ENCODE measurements at regions not wholly inside any gene's neighbourhood (a gene's known extent, or its start where the extent isn't known, plus 50 kb on each side); places are given as distances from the start of the nearest gene placed in this dataset.

- Mint-ChIP-seq H3K27me3 (ENCODE audit: low read depth) (no peaks in the 10 kb centered on the region), H3K36me3 (ENCODE audit: low read depth) (no peaks in the 10 kb centered on the region)
- no peak for DNase-seq (ENCODE audit: low spot score)
Observed at GRCh38 chr5:3384531-3384930, 211.1 kb upstream of the IRX1 start.

GRCh38 chr5:3382782-3383181 is 212.8 kb upstream of the IRX1 start:
- Mint-ChIP-seq H3K27me3 (ENCODE audit: low read depth) (no peaks in the 10 kb centered on the region), H3K9me3 (peaks cover 38% of the 10 kb centered on the region), H3K27ac (no peak overlapping the region), H3K4me1 (ENCODE audit: low read depth) (no peaks in the 10 kb centered on the region), H3K36me3 (ENCODE audit: low read depth) (no peaks in the 10 kb centered on the region), H3K4me3 (ENCODE audit: low read depth) (no peak overlapping the region)
- DNase-seq (ENCODE audit: low spot score) = no peak
- intact Hi-C loops (cut with micrococcal nuclease) = no loop called here

More at GRCh38 chr5:3384531-3384930, 211.1 kb upstream of the IRX1 start:
- H3K27ac Mint-ChIP-seq = no peak overlapping the region
- H3K4me1 Mint-ChIP-seq (ENCODE audit: low read depth) = no peaks in the 10 kb centered on the region
- intact Hi-C loops (cut with micrococcal nuclease) = no loop called here
- H3K4me3 Mint-ChIP-seq (ENCODE audit: low read depth) = no peak overlapping the region
- H3K9me3 Mint-ChIP-seq = peaks cover 29% of the 10 kb centered on the region

GRCh38 chr5:3382151-3382550 is 213.5 kb upstream of the IRX1 start:
- Mint-ChIP-seq H3K9me3 (peaks cover 42% of the 10 kb centered on the region), H3K4me1 (ENCODE audit: low read depth) (no peaks in the 10 kb centered on the region), H3K4me3 (ENCODE audit: low read depth) (no peak overlapping the region), H3K27me3 (ENCODE audit: low read depth) (no peaks in the 10 kb centered on the region), H3K27ac (no peak overlapping the region), H3K36me3 (ENCODE audit: low read depth) (no peaks in the 10 kb centered on the region)
- intact Hi-C loops (cut with micrococcal nuclease) = no loop called here
- no peak for DNase-seq (ENCODE audit: low spot score)

- intact Hi-C loops (cut with micrococcal nuclease) = no loop called here
- Mint-ChIP-seq H3K9me3 (peaks cover 45% of the 10 kb centered on the region), H3K27ac (no peak overlapping the region), H3K36me3 (ENCODE audit: low read depth) (no peaks in the 10 kb centered on the region), H3K27me3 (ENCODE audit: low read depth) (no peaks in the 10 kb centered on the region), H3K4me1 (ENCODE audit: low read depth) (no peaks in the 10 kb centered on the region), H3K4me3 (ENCODE audit: low read depth) (no peak overlapping the region)
- no peak for DNase-seq (ENCODE audit: low spot score)
Observed at GRCh38 chr5:3381206-3381825, 214.3 kb upstream of the IRX1 start.

GRCh38 chr5:3380689-3381088 is 214.9 kb upstream of the IRX1 start:
- no peaks in the 10 kb centered on the region for H3K36me3 Mint-ChIP-seq (ENCODE audit: low read depth)
- DNase-seq (ENCODE audit: low spot score) = no peak
- no peak overlapping the region for H3K4me3 Mint-ChIP-seq (ENCODE audit: low read depth)
- peaks cover 47% of the 10 kb centered on the region for H3K9me3 Mint-ChIP-seq
- H3K4me1 Mint-ChIP-seq (ENCODE audit: low read depth) = no peaks in the 10 kb centered on the region
- no peaks in the 10 kb centered on the region for H3K27me3 Mint-ChIP-seq (ENCODE audit: low read depth)
- H3K27ac Mint-ChIP-seq = no peak overlapping the region
- intact Hi-C loops (cut with micrococcal nuclease) = no loop called here

- Mint-ChIP-seq H3K27me3 (ENCODE audit: low read depth) (no peaks in the 10 kb centered on the region), H3K27ac (no peak overlapping the region), H3K36me3 (ENCODE audit: low read depth) (no peaks in the 10 kb centered on the region), H3K9me3 (peaks cover 42% of the 10 kb centered on the region), H3K4me3 (ENCODE audit: low read depth) (no peak overlapping the region), H3K4me1 (ENCODE audit: low read depth) (no peaks in the 10 kb centered on the region)
- no peak for DNase-seq (ENCODE audit: low spot score)
- intact Hi-C loops (cut with micrococcal nuclease) = no loop called here
Observed at GRCh38 chr5:3377831-3378230, 217.8 kb upstream of the IRX1 start.

GRCh38 chr5:3377176-3377575 is 218.5 kb upstream of the IRX1 start:
- Mint-ChIP-seq H3K27me3 (ENCODE audit: low read depth) (no peaks in the 10 kb centered on the region), H3K36me3 (ENCODE audit: low read depth) (no peaks in the 10 kb centered on the region), H3K4me1 (ENCODE audit: low read depth) (no peaks in the 10 kb centered on the region), H3K9me3 (peaks cover 43% of the 10 kb centered on the region), H3K27ac (no peak overlapping the region), H3K4me3 (ENCODE audit: low read depth) (no peak overlapping the region)
- no peak for DNase-seq (ENCODE audit: low spot score)
- intact Hi-C loops (cut with micrococcal nuclease) = no loop called here

- no peak for DNase-seq (ENCODE audit: low spot score)
- intact Hi-C loops (cut with micrococcal nuclease) = no loop called here
- peaks cover 47% of the 10 kb centered on the region for H3K9me3 Mint-ChIP-seq
- H3K36me3 Mint-ChIP-seq (ENCODE audit: low read depth) = no peaks in the 10 kb centered on the region
- H3K27me3 Mint-ChIP-seq (ENCODE audit: low read depth) = no peaks in the 10 kb centered on the region
- H3K27ac Mint-ChIP-seq = no peak overlapping the region
- no peaks in the 10 kb centered on the region for H3K4me1 Mint-ChIP-seq (ENCODE audit: low read depth)
- no peak overlapping the region for H3K4me3 Mint-ChIP-seq (ENCODE audit: low read depth)
Observed at GRCh38 chr5:3376611-3377010, 219.0 kb upstream of the IRX1 start.

GRCh38 chr5:3375586-3376311 is 219.9 kb upstream of the IRX1 start:
- Mint-ChIP-seq H3K9me3 (peaks cover 47% of the 10 kb centered on the region), H3K4me1 (ENCODE audit: low read depth) (no peaks in the 10 kb centered on the region), H3K36me3 (ENCODE audit: low read depth) (no peaks in the 10 kb centered on the region), H3K27me3 (ENCODE audit: low read depth) (no peaks in the 10 kb centered on the region), H3K4me3 (ENCODE audit: low read depth) (no peak overlapping the region), H3K27ac (no peak overlapping the region)
- intact Hi-C loops (cut with micrococcal nuclease) = no loop called here
- no peak for DNase-seq (ENCODE audit: low spot score)

GRCh38 chr5:3373391-3373790 is 222.2 kb upstream of the IRX1 start:
- Mint-ChIP-seq H3K36me3 (ENCODE audit: low read depth) (no peaks in the 10 kb centered on the region), H3K4me1 (ENCODE audit: low read depth) (no peaks in the 10 kb centered on the region), H3K9me3 (peaks cover 46% of the 10 kb centered on the region), H3K27me3 (ENCODE audit: low read depth) (no peaks in the 10 kb centered on the region), H3K27ac (no peak overlapping the region), H3K4me3 (ENCODE audit: low read depth) (no peak overlapping the region)
- intact Hi-C loops (cut with micrococcal nuclease) = no loop called here
- no peak for DNase-seq (ENCODE audit: low spot score)

- no peaks in the 10 kb centered on the region for H3K27me3 Mint-ChIP-seq (ENCODE audit: low read depth)
- H3K36me3 Mint-ChIP-seq (ENCODE audit: low read depth) = no peaks in the 10 kb centered on the region
- H3K27ac Mint-ChIP-seq = no peak overlapping the region
- peaks cover 44% of the 10 kb centered on the region for H3K9me3 Mint-ChIP-seq
- no peak for DNase-seq (ENCODE audit: low spot score)
- intact Hi-C loops (cut with micrococcal nuclease) = no loop called here
- H3K4me1 Mint-ChIP-seq (ENCODE audit: low read depth) = no peaks in the 10 kb centered on the region
- no peak overlapping the region for H3K4me3 Mint-ChIP-seq (ENCODE audit: low read depth)
Observed at GRCh38 chr5:3372289-3372688, 223.3 kb upstream of the IRX1 start.

GRCh38 chr5:3365501-3366215 is 230.0 kb upstream of the IRX1 start:
- Mint-ChIP-seq H3K27me3 (ENCODE audit: low read depth) (no peaks in the 10 kb centered on the region), H3K4me1 (ENCODE audit: low read depth) (no peaks in the 10 kb centered on the region), H3K9me3 (peaks cover 35% of the 10 kb centered on the region), H3K27ac (no peak overlapping the region), H3K36me3 (ENCODE audit: low read depth) (no peaks in the 10 kb centered on the region), H3K4me3 (ENCODE audit: low read depth) (no peak overlapping the region)
- intact Hi-C loops (cut with micrococcal nuclease) = no loop called here
- DNase-seq (ENCODE audit: low spot score) = no peak

GRCh38 chr5:3364941-3365340 is 230.7 kb upstream of the IRX1 start:
- no peaks in the 10 kb centered on the region for H3K4me1 Mint-ChIP-seq (ENCODE audit: low read depth)

More at GRCh38 chr5:3364941-3365340, 230.7 kb upstream of the IRX1 start:
- H3K36me3 Mint-ChIP-seq (ENCODE audit: low read depth) = no peaks in the 10 kb centered on the region
- no peak overlapping the region for H3K4me3 Mint-ChIP-seq (ENCODE audit: low read depth)
- peaks cover 35% of the 10 kb centered on the region for H3K9me3 Mint-ChIP-seq
- no peaks in the 10 kb centered on the region for H3K27me3 Mint-ChIP-seq (ENCODE audit: low read depth)
- H3K27ac Mint-ChIP-seq = no peak overlapping the region
- DNase-seq (ENCODE audit: low spot score) = no peak
- intact Hi-C loops (cut with micrococcal nuclease) = no loop called here
